ELR (cell line): ENCODE measurements at regions not wholly inside any gene's neighbourhood (a gene's known extent, or its start where the extent isn't known, plus 50 kb on each side); places are given as distances from the start of the nearest gene placed in this dataset.
A peak's percentile ranks its signal among the peaks of the same experiment; 100 is the strongest.

Source experiments
- DNase-seq: peaks from one replicate; pipeline ENCODE4 v3.0.0-alpha.2; 2015; ENCODE audit warnings: low read depth

GRCh38 chr7:118298771-118299170 lies 74.3 kb downstream of the ANKRD7 start:
- no peak for DNase-seq

DNA sequence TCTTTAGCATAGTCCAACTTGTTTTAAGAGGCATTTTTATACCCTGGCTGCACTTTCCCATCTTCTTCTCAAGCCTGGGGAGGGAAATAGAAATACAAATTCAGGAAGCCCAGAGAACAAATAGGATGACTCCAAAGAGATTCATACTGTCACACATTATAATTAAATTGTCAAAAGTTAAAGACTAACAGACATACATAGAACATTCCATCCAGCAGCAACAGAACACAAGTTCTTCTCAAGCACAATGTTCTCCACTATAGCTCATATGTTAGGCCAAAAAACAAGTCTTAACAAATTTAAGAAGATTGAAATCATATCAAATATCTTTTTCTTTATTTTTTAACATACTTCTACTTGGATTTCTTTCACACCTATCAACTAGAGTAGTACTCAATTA lies 75.7 kb downstream of the ANKRD7 start:
- DNase-seq: no peak

GRCh38 chr7:118304100-118304499 lies 79.6 kb downstream of the ANKRD7 start:
- DNase-seq: no peak

GRCh38 chr7:118305671-118306070 lies 81.2 kb downstream of the ANKRD7 start:
- no peak for DNase-seq

GRCh38 chr7:118306771-118307170 lies 82.3 kb downstream of the ANKRD7 start:
- DNase-seq: no peak

- no peak for DNase-seq
These were observed 86.8 kb downstream of the ANKRD7 start for GRCh38 chr7:118311121-118311836.

DNA sequence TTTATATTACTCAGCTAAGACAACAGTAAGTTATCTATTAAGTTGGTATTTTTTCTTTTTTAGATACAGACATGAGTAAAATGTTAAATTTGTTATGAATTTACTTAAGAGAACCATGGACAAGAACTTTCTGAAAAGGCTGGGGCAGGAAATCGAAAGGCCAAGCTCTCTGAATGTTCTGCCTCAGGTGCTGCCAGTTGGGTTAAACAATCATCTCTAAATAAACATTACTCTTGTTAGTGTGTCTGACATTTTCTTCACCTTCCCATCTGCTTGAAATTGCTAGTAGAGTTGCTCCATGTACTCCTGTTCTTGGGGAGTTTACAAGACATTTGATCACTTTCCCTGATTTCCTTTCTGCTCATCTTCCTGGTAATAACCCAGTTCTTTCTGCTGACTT lies 87.5 kb downstream of the ANKRD7 start:
- DNase-seq: no peak

GRCh38 chr7:118312966-118313365 lies 88.5 kb downstream of the ANKRD7 start:
- DNase-seq: no peak

GRCh38 chr7:118324790-118325449 lies 100.4 kb downstream of the ANKRD7 start:
- DNase-seq: no peak

GRCh38 chr7:118325450-118325808 lies 100.9 kb downstream of the ANKRD7 start:
- no peak for DNase-seq

DNA sequence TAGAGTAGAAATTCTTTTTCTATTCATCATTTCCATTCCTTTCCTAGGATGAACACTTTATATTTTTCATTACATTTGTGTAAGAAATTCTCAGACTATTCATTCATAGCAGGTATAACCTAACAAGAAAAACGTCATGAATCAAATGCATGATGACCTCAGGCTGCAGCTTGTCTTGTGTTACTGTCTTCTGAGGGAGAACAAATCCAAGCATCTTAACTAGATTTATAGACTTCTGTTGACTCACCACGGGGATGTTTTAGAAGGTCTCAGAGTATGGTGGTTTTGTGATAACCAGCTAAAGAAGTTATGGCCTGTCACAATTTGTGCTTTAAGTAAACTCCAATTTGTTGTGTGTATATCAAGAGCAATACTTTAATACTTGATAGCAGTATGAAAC lies 102.7 kb downstream of the ANKRD7 start:
- no peak for DNase-seq

GRCh38 chr7:118328505-118329211 lies 104.2 kb downstream of the ANKRD7 start:
- no peak for DNase-seq

DNA sequence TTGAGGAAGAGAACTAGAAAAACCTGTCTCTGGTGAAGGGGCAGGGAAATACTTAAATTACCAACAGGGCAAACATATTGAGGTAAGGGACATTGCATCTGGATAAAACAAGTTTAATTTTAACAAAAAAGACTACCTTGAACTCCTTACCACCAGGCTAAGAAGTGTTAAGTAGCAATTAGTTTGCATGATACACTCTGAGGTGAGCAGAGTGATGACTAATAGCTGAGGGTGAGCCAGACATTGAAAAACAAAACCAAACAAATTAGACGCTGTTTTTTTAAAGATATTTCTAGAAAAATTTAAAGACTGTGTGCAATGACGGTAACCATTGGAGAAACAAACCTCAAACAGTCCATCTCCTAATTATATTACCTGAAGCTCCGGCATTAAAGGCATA lies 105.9 kb downstream of the ANKRD7 start:
- DNase-seq: no peak

GRCh38 chr7:118346748-118347147 lies 122.2 kb downstream of the ANKRD7 start:
- no peak for DNase-seq

DNA sequence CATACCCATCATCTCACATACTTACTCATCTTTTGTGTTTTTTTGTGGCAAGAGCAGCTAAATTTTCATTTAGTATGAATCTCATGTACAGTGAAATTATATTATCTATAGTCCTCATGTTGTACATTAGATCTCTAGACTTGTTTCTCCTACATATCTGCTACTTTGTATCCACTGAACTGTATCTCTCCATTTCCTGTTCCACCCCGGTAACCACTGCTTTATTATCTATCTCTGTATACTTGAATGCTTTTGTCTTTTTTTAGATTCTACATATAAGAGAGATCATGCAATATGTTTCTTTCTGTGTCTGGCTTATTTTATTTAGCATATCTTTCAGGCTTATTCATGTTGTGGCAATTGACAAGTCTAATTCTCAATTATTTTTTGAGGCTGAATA lies 125.1 kb downstream of the ANKRD7 start:
- DNase-seq: no peak

DNA sequence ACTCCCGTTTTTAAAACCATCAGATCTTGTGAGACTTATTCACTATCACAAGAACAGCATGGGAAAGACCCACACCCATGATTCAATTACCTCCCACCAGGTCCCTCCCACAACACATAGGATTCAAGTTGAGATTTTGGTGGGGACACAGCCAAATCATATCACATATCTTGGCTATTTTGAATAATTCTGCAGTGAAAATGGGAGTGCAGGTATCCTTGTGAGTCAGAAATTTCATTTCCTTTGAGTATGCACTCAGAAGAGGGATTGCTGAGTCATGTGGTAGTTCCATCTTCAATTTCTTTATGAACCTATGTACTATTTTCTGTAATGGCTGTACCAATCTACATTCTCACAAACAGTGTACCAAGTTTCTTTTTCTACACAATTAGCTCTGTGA lies 125.8 kb downstream of the ANKRD7 start:
- no peak for DNase-seq

GRCh38 chr7:118352867-118353453 lies 128.5 kb downstream of the ANKRD7 start:
- DNase-seq: peak; percentile 6

GRCh38 chr7:118366363-118366762 lies 141.9 kb downstream of the ANKRD7 start:
- no peak for DNase-seq

GRCh38 chr7:118368958-118369357 lies 144.5 kb downstream of the ANKRD7 start:
- no peak for DNase-seq

DNA sequence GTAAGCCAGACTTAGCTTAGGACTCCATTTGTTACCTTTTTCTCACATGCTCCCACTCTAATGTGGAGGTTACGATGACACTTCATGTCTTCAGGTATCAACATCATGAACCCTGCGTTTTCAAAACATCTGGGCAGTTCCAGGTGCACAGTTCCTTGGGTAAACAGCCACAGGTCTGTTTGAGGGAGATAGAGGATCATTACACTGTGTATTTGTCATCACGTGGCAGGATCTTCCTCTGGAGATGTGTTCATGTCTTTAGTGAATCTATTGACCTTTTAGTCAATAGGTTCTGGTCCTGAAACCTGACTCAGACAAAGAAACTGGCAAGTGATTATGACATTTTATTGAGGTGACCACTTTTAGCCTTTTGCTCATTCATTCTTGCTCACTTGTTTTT lies 145.5 kb downstream of the ANKRD7 start:
- DNase-seq: no peak

DNA sequence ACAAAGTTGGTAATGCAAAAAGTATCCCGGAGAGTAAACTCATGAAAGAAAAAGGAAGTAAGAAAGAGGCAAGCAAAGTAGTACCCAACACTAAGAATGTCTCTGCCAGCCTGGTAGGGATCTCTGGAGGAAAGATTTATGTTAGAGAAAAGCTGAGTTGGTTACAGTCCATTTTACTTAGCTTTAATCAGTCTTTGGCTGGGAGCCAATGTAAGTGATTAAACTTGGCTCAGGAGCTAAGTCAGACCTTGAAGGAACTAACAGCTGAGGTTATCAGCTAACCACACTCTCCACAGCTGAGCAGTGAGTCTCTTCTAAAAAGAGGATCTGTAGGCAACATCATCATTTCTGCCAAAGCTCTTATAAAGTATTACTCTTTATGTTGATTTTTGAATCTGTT lies 148.0 kb downstream of the ANKRD7 start:
- DNase-seq: no peak

DNA sequence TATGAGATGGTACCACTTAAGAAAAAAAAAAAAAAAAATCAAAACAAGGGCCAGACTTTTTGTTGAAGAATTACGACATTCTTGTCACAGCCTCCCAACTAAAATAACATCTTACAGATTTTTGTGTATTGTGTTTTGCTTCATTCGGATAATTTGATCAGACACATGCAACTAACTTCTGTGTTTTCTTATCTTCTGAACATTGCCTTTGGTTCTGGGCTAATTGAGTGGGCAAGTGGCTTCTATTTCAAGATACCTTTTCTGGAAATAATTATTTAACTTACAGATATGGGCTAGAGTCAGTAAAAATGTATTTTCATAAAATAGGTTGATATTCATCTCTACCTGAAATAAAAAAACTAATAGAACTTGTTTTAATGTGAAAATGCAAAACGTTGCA lies 165.1 kb downstream of the ANKRD7 start:
- DNase-seq: no peak

DNA sequence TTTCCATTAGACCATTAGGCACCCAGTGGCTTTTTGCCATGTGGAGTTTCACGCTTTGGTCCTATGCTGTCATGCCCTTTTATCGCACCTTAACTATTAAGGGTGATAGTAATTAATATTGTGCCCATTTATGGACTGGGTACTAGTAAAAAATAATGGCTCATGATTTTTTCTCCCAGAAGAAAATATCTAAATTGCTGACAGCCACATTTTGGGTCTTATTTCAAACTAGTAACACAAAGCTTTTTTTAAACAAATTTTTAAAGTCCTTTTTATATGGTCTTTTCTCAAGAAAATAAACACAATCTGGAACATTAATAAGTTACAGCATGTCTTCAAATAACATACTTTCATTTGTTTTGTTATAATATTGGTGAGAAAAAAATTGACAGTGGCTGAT lies 179.7 kb downstream of the ANKRD7 start:
- DNase-seq: no peak
